Mammary epithelial cell (primary cell): ENCODE measurements at regions not wholly inside any gene's neighbourhood (a gene's known extent, or its start where the extent isn't known, plus 50 kb on each side); places are given as distances from the start of the nearest gene placed in this dataset.

Source experiments
- CTCF ChIP-seq, 2 donors: IDR thresholded peaks in 1 of 2; conservative IDR thresholded peaks in 1 of 2; 2 replicates each; pipeline ENCODE4 v1.5.1; 2011 to 2012; ENCODE audit warnings: inconsistent platforms in 2 of 2, low read length in 2 of 2, mild to moderate bottlenecking in 2 of 2, control low read depth in 1 of 2, low read depth in 1 of 2; ENCODE audit not compliant: insufficient read depth in 1 of 2; ENCODE audit errors: extremely low read depth in 1 of 2
- EZH2 ChIP-seq: IDR thresholded peaks from 2 replicates; pipeline ENCODE4 v1.6.1; 2012; ENCODE audit warnings: low read length, inconsistent platforms, borderline replicate concordance

- TF ChIP-seq CTCF (conservative IDR thresholded peaks at IDR 0.05 in 1 of 2, IDR thresholded peaks at IDR 0.05 in 1 of 2; ENCODE audit: extremely low read depth in 1 of 2, insufficient read depth in 1 of 2, low read depth in 1 of 2, low read length in 2 of 2) (no peak), EZH2 (no peak)
These were observed 272.3 kb upstream of the PLPP4 start for GRCh38 chr10:120184547-120185337.
